Transverse colon (tissue), 4 donors: ENCODE measurements at regions not wholly inside any gene's neighbourhood (a gene's known extent, or its start where the extent isn't known, plus 50 kb on each side); places are given as distances from the start of the nearest gene placed in this dataset.
A peak's percentile ranks its signal among the peaks of the same experiment; 100 is the strongest.

Experiments used
- DNase-seq: peaks from one replicate; pipeline ENCODE4 v3.0.0-alpha.2; 2019
- H3K27ac ChIP-seq, 4 donors: fragments of 200-600 bp; sonication (generic); 2 replicates each; pipeline ENCODE4 v1.5.1; 2016 to 2018; ENCODE audit warnings: inconsistent platforms in 4 of 4
- H3K27me3 ChIP-seq: fragments of 200-600 bp; sonication (generic); 2 replicates; pipeline ENCODE4 v1.5.1; 2017; ENCODE audit warnings: inconsistent platforms
- H3K36me3 ChIP-seq, 4 donors: fragments of 200-600 bp; sonication (generic); 2 replicates each; pipeline ENCODE4 v1.5.1; 2017 to 2019; ENCODE audit warnings: inconsistent platforms in 4 of 4
- H3K4me1 ChIP-seq, 4 donors: fragments of 200-600 bp; sonication (generic); 2 replicates each; pipeline ENCODE4 v1.5.1; 2017 to 2020; ENCODE audit warnings: inconsistent platforms in 4 of 4
- H3K4me3 ChIP-seq, 4 donors: fragments of 200-600 bp; sonication (generic); 1 replicate in 1 of 4; 2 replicates in 3 of 4; pipeline versions ENCODE4 v1.5.1 to v1.6.1; 2017 to 2019; ENCODE audit warnings: inconsistent platforms in 4 of 4
- H3K9me3 ChIP-seq, 2 donors: fragments of 200-600 bp; sonication (generic); 2 replicates each; pipeline ENCODE4 v1.5.1; 2017 to 2019; ENCODE audit warnings: inconsistent platforms in 2 of 2
- EP300 ChIP-seq: sonication (generic); formaldehyde crosslinking; IDR thresholded peaks from one replicate; pipeline ENCODE4 v1.6.1; 2017; ENCODE audit warnings: antibody characterized with exemption, low read depth
- POLR2A ChIP-seq: fragments of 450-650 bp; IDR thresholded peaks from one replicate; pipeline ENCODE4 v1.6.1; 2016; ENCODE audit warnings: antibody characterized with exemption, mild to moderate bottlenecking, moderate library complexity
- POLR2AphosphoS5 ChIP-seq, 3 donors: sonication (generic); formaldehyde crosslinking; IDR thresholded peaks; one replicate each; pipeline ENCODE4 v1.6.1; 2016; ENCODE audit warnings: antibody characterized with exemption in 3 of 3
- WGBS, 2 donors: methylation state at CpG; one replicate each; pipeline ENCODE4 v1.1.5; 2018; ENCODE audit warnings: low coverage in 1 of 2; 5-methylcytosine and 5-hydroxymethylcytosine counted together
- in situ Hi-C, 4 donors: fragments of 200-750 bp; cut with MboI; loops; one replicate each; pipeline versions ENCODE4 v1.15.0 to v1.15.1; 2017; ENCODE audit warnings: low sequenced_read_pairs in 3 of 4, low pct_ligation_motif_present in 1 of 4, low pct_unique_long_range_greater_than_20kb in 1 of 4
- intact Hi-C: fragments of 100-400 bp; cut with DNase I; formaldehyde crosslinking; loops from one replicate; pipeline ENCODE4 v1.15.1; 2023; ENCODE audit warnings: low total_unique reads
- TF ChIP-seq, protein P1 (sequence below), 5 experiments: fragments of 200-600 bp in 3 of 5; fragments of 450-650 bp in 2 of 5; sonication (generic) in 3 of 5; IDR thresholded peaks; 1 replicate in 2 of 5; 2 replicates in 3 of 5; pipeline ENCODE4 v1.5.1; 2016 to 2017; ENCODE audit warnings: antibody characterized with exemption in 5 of 5, inconsistent platforms in 3 of 5, mild to moderate bottlenecking in 2 of 5, moderate library complexity in 1 of 5

DNA sequence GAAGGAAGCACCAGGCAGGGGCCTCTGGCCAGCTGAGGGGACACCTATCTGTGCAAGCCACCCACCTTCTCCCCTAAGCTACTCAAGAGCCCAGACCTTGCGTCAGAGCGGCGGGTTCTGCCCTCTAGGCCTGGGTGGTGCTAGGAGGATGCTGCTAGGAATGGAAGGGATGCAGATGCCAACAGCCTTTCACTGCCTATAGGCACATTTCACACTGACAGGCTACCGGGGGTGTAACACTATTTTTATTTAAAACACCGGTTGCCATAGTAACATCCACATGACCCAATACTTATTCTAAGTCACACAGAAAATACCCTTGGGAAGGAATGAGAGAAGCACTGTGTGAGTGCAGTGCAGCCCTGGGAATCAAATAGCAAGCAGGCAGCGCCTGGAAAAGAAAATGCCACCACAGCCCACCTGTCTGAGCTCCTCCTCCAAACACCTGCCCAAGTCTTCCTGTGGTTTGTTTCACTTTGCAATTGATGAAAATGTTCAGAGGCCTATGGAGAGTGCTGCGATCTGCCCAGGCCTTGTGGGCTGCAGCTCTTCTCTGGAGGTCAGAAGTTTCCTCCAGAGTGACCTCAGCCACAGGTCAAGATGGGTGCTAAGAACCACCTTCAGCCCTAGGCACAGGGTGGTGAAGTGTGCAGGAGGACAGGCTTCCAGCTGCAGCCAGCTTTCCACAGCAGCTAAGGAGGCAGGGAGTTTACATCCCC, 113.5 kb upstream of the TOPAZ1 start:
- Histone ChIP-seq H3K9me3 (no peaks in the 10 kb centered on the region), H3K27me3 (no peaks in the 10 kb centered on the region), H3K4me3 (no peak overlapping the region), H3K36me3 (no peaks in the 10 kb centered on the region), H3K27ac (no peak overlapping the region), H3K4me1 (no peaks in the 10 kb centered on the region)
- WGBS, 2 donors, result 75% methylated on average over 7 of the region's 7 CpGs; no CpG with 5 or more reads in 1 of the 2 donors
- peak; percentile 10 for DNase-seq
- intact Hi-C loops (no loop called here), in situ Hi-C loops (no loop called here)
- TF ChIP-seq POLR2A (no peak), POLR2AphosphoS5 (IDR thresholded peaks at IDR 0.05) (no peak), EP300 (no peak)
- TF ChIP-seq, protein P1, sequence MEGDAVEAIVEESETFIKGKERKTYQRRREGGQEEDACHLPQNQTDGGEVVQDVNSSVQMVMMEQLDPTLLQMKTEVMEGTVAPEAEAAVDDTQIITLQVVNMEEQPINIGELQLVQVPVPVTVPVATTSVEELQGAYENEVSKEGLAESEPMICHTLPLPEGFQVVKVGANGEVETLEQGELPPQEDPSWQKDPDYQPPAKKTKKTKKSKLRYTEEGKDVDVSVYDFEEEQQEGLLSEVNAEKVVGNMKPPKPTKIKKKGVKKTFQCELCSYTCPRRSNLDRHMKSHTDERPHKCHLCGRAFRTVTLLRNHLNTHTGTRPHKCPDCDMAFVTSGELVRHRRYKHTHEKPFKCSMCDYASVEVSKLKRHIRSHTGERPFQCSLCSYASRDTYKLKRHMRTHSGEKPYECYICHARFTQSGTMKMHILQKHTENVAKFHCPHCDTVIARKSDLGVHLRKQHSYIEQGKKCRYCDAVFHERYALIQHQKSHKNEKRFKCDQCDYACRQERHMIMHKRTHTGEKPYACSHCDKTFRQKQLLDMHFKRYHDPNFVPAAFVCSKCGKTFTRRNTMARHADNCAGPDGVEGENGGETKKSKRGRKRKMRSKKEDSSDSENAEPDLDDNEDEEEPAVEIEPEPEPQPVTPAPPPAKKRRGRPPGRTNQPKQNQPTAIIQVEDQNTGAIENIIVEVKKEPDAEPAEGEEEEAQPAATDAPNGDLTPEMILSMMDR (IDR thresholded peaks at IDR 0.05), result no peak

DNA sequence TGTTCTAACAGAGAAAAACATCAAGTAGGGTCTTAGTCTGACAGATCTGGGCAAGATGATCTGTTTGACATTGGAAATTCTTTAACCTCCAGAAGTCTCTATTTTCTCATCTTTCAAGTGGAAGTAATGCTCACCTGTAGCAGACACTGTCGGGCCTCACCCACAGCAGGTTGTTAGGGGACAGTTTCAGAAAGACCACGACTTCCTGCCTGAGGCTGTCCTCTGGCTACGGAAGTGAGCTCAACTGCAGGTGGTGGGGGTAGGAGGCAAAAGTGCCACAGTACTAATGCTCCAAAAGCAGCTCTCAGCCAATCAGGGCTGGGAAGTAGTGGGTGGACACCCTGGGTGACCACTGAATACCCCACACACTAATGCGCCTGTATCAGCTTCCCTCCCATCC, 111.4 kb upstream of the TOPAZ1 start:
- DNase-seq, result peak; percentile 21
- WGBS, 2 donors, result 76% methylated on average over 4 of the region's 4 CpGs; no CpG with 5 or more reads in 1 of the 2 donors
- in situ Hi-C loops (no loop called here), intact Hi-C loops (no loop called here)
- no peaks in the 10 kb centered on the region for H3K9me3 ChIP-seq
- no peak for TF ChIP-seq EP300
- TF ChIP-seq, protein P1 (IDR thresholded peaks at IDR 0.05), result no peak
- TF ChIP-seq POLR2A, result no peak
- TF ChIP-seq POLR2AphosphoS5 (IDR thresholded peaks at IDR 0.05), result no peak
- no peaks in the 10 kb centered on the region for H3K27me3 ChIP-seq
- no peak overlapping the region for H3K27ac ChIP-seq
- no peak overlapping the region for H3K4me3 ChIP-seq
- H3K36me3 ChIP-seq, result no peaks in the 10 kb centered on the region
- no peaks in the 10 kb centered on the region for H3K4me1 ChIP-seq

- WGBS, 2 donors, result 86 to 91% methylated on average over 4 of the region's 4 CpGs
- in situ Hi-C loops, result no loop called here
- TF ChIP-seq EP300 (no peak), POLR2A (no peak), POLR2AphosphoS5 (IDR thresholded peaks at IDR 0.05) (no peak)
- TF ChIP-seq, protein P1 (IDR thresholded peaks at IDR 0.05), result no peak
Measured at GRCh38 chr3:44132061-44132460, 109.6 kb upstream of the TOPAZ1 start.

DNA sequence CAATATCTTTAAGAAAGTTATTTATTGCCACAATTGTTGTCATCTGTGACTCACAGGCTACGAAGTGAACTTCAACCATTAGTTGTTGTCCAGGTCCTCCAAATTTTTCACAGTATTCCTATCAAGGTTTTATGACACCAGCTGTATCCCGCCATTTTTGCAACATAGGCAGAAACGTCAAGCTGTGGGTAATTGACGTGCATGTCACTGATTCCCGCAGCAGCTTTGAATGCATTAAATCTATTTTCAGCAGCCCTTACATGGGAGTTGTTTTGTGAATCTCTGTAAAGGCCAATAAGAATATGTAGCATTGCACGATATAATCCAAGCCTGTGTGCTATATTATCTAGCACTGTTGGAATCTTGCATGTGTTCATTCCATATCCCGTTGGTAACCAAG, 109.1 kb upstream of the TOPAZ1 start:
- Histone ChIP-seq H3K27me3 (no peaks in the 10 kb centered on the region), H3K9me3 (no peaks in the 10 kb centered on the region), H3K36me3 (no peaks in the 10 kb centered on the region), H3K4me3 (no peak overlapping the region), H3K4me1 (no peaks in the 10 kb centered on the region), H3K27ac (no peak overlapping the region)
- in situ Hi-C loops, result no loop called here
- intact Hi-C loops, result no loop called here
- 84 to 88% methylated on average over 6 to 7 of the region's 7 CpGs for WGBS, 2 donors
- TF ChIP-seq EP300, result no peak
- no peak for TF ChIP-seq POLR2AphosphoS5 (IDR thresholded peaks at IDR 0.05)
- TF ChIP-seq, protein P1 (IDR thresholded peaks at IDR 0.05), result no peak
- TF ChIP-seq POLR2A, result no peak
- no peak for DNase-seq

More at GRCh38 chr3:44132061-44132460, 109.6 kb upstream of the TOPAZ1 start:
- Histone ChIP-seq H3K27ac (no peak overlapping the region), H3K27me3 (no peaks in the 10 kb centered on the region), H3K36me3 (no peaks in the 10 kb centered on the region), H3K4me3 (no peak overlapping the region), H3K4me1 (no peaks in the 10 kb centered on the region), H3K9me3 (no peaks in the 10 kb centered on the region)
- DNase-seq, result no peak
- intact Hi-C loops, result no loop called here
